Large intestine (tissue), 3 donors: ENCODE measurements at regions not wholly inside any gene's neighbourhood (a gene's known extent, or its start where the extent isn't known, plus 50 kb on each side); places are given as distances from the start of the nearest gene placed in this dataset.

Experiments used
- DNase-seq, 2 donors: peaks; one replicate each; pipeline versions ENCODE4 v3.0.0 to v3.0.0-alpha.2; 2013
- H3K27ac ChIP-seq: one replicate; pipeline ENCODE4 v1.5.1; 2013; ENCODE audit warnings: low read length
- H3K27me3 ChIP-seq: 2 replicates; pipeline ENCODE4 v1.6.1; 2013; ENCODE audit warnings: low read length; ENCODE audit not compliant: control insufficient read depth, insufficient read depth
- H3K36me3 ChIP-seq: 2 replicates; pipeline ENCODE4 v1.6.1; 2013; ENCODE audit warnings: low read length; ENCODE audit not compliant: control insufficient read depth, insufficient read depth
- H3K4me1 ChIP-seq: one replicate; pipeline ENCODE4 v1.6.1; 2013; ENCODE audit warnings: low read length; ENCODE audit not compliant: control insufficient read depth, insufficient read depth
- H3K4me3 ChIP-seq: one replicate; pipeline ENCODE4 v1.5.1; 2013; ENCODE audit warnings: low read length
- H3K9me3 ChIP-seq: one replicate; pipeline ENCODE4 v1.6.1; 2013; ENCODE audit warnings: mild to moderate bottlenecking, low read depth, low read length, moderate library complexity; ENCODE audit not compliant: control insufficient read depth
- WGBS: methylation state at CpG from one replicate; pipeline ENCODE4 v1.1.5; 2013; ENCODE audit warnings: low lambda C conversion rate; ENCODE audit not compliant: insufficient coverage; 5-methylcytosine and 5-hydroxymethylcytosine counted together

DNA sequence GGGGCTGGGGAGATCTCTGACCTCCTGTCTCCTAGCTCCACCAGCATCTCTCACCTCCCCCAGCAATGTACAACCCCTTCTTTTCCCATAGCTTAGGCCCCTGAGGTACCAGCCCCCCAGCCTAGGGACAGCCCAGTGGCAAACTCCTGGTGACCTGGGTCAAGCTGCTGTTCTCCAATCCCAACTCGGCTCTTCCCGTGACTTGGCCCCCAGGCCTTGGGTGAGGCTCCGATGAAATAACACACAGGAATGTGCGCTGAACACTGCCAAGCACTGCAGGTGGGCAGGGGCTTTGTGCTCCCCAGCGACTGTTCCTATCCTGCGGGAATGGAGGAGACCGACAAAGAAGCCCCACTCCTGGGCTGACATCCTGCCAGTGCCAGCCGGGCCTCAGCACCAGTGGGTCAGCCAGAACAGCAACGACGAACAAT, 63.7 kb upstream of the AMZ2 start:
- H3K4me3 ChIP-seq = no peak overlapping the region
- no peaks in the 10 kb centered on the region for H3K27me3 ChIP-seq
- no peaks in the 10 kb centered on the region for H3K4me1 ChIP-seq
- H3K36me3 ChIP-seq = no peaks in the 10 kb centered on the region
- 83% methylated on average over 1 of the region's 10 CpGs for WGBS
- H3K27ac ChIP-seq = no peak overlapping the region
- no peaks in the 10 kb centered on the region for H3K9me3 ChIP-seq
- no peak for DNase-seq

DNA sequence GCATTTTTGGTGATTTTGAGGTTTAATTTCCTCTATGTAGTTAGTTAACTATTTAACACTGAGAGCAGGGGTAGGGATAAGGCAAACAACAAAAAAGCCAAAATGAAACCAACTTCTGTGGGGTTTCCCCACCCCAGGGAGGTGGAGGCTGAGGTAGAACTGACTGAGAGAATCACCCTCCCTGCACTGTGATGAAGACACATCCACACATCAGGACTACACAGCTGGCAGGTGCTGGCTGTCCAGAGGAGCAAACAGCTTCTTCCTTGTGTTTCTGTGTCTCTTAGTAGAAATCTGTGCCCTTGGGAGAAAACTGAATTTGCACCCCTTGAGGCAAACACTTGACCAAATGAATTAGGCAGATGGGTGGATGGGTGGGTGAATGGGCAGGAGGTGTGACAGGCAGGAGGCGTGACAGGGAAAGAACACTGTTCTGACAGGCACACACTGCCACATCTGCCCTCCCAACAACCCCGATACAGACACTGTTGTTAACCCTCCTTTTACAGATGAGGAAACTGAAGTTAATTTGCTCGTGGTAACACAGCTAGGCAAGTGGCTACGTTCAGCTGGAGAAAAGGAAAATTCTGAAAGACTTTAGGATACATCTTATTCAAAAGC, 62.9 kb upstream of the AMZ2 start:
- Histone ChIP-seq H3K36me3 (no peaks in the 10 kb centered on the region), H3K4me3 (no peak overlapping the region), H3K27ac (no peak overlapping the region), H3K9me3 (no peaks in the 10 kb centered on the region), H3K27me3 (peaks cover 2% of the 10 kb centered on the region), H3K4me1 (no peaks in the 10 kb centered on the region)
- 100% methylated on average over 1 of the region's 4 CpGs for WGBS
- no peak for DNase-seq

DNA sequence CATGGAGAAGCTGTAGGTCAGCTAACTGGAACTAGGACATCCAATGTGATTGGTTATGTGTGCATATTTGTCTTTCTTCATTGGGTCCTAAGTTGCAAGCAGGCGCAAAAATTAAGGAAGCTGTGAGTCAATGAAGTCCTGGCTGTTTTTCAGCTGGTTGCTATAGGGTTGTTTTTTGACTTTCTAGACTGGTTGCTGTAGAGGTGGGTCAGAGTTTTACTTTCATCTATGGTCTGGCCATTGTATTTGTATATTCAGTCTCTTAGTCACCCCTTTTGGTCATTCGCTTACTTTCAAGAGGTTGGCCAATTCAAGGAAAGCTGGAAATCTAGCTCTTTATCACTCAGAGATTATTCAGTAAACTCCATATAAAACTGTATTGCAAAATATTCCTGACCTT, 62.0 kb upstream of the AMZ2 start:
- H3K4me3 ChIP-seq = no peak overlapping the region
- H3K9me3 ChIP-seq = no peaks in the 10 kb centered on the region
- peaks cover 5% of the 10 kb centered on the region for H3K27me3 ChIP-seq
- no peaks in the 10 kb centered on the region for H3K36me3 ChIP-seq
- H3K4me1 ChIP-seq = no peaks in the 10 kb centered on the region
- DNase-seq = no peak
- WGBS = no CpG with 5 or more reads among the region's 2 CpGs
- no peak overlapping the region for H3K27ac ChIP-seq

DNA sequence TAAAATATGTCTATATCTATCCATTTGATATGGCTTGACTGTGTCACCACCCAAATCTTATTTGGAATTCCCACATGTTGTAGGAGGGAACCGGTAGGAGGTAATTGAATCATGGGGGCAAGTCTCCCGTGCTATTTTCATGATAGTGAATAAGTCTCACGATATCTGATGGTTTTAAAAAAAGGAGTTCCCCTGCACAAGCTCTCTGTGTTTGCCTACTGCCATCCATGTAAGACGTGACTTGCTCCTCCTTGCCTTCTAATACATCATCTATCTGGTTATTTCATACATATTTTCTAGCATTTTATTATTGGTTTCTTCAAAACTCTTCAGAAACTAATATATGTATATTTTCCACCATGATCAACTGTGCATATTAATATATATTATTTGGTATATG, 57.3 kb upstream of the AMZ2 start:
- Histone ChIP-seq H3K9me3 (no peaks in the 10 kb centered on the region), H3K4me1 (no peaks in the 10 kb centered on the region), H3K36me3 (no peaks in the 10 kb centered on the region), H3K27me3 (peaks cover 17% of the 10 kb centered on the region), H3K4me3 (no peak overlapping the region), H3K27ac (no peak overlapping the region)
- WGBS = 100% methylated on average over 1 of the region's 4 CpGs
- DNase-seq = no peak

DNA sequence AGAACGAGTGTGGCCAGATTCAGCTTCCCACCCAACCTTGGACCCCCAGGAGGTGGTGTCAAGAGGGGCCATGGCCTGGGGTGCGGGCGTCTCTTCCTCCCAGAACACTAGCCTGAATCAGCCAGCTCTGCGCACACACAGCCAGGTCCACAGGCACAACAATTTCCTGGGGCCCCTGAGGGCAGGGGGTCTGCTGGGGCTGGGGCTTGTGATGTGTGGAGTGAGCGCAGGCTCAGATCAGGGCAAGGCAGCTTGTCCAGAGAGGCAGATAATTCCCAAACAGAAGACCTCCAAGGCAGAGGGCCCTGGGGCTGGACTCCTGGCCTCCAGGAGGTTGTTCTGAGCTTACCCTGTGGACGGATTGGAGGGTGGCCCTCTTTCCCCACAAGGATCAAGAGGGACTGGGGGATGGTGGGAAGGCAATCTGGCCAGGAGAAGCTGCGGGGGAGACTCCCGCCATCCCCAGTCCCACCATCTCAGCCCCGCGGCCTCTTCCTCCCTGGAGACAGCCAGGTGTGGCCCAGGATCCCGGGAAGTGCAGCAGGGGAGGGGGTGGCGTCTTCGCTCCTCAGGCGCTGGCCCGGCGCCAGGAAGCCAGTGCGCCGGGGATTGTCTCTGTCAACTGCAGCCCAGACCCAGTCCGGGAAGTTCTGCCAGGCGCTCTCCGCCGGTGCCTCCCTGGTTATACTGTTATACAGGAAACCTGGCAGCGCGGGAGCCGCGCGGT, 52.0 kb upstream of the AMZ2 start:
- DNase-seq = peak in 1 of 2 donors; percentile 56

DNA sequence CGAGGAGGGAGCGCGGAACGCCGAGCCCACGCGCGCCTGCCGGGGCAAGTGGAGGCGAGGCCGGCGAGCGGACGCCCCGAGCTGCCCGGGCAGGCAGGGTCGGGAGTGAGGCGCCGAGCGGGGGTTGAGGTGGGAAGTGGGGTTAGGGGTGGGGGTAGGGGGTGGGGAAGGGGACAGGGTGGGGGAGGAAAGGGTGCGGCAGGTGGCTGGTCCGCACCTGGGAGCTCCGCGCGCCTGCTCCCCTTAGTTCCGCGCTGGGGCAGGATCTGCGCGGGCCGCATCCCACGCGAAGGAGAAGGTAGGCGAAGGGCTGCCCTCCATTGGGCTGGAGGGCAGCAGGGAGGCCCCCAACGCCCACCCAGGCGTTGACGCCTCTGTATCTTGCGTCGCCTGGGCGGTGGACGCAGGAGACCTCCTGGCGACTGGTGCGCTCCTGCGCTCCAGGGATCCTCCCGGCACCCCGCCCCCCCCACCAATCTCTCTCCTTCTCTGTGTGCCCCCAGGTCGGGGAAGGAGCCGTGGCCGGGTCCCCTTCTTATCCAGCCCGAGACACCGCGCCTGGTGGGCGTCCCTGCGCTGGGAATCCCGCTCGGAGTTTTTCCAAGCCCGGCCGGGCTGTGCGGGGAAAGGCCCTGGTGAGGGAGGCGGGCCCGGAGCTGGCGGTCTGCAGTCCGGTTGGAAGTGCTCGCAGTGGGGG, 51.3 kb upstream of the AMZ2 start:
- Histone ChIP-seq H3K4me1 (peaks cover 16% of the 10 kb centered on the region), H3K27me3 (peaks cover 70% of the 10 kb centered on the region), H3K27ac (no peak overlapping the region), H3K4me3 (no peak overlapping the region), H3K9me3 (peaks cover 11% of the 10 kb centered on the region), H3K36me3 (no peaks in the 10 kb centered on the region)
- no peak for DNase-seq
- no CpG with 5 or more reads among the region's 63 CpGs for WGBS

More for the DNA sequence above, 52.0 kb upstream of the AMZ2 start:
- Histone ChIP-seq H3K27ac (no peak overlapping the region), H3K4me3 (no peak overlapping the region), H3K9me3 (peaks cover 11% of the 10 kb centered on the region), H3K4me1 (peaks cover 16% of the 10 kb centered on the region), H3K27me3 (peaks cover 63% of the 10 kb centered on the region), H3K36me3 (no peaks in the 10 kb centered on the region)
- WGBS = no CpG with 5 or more reads among the region's 27 CpGs

DNA sequence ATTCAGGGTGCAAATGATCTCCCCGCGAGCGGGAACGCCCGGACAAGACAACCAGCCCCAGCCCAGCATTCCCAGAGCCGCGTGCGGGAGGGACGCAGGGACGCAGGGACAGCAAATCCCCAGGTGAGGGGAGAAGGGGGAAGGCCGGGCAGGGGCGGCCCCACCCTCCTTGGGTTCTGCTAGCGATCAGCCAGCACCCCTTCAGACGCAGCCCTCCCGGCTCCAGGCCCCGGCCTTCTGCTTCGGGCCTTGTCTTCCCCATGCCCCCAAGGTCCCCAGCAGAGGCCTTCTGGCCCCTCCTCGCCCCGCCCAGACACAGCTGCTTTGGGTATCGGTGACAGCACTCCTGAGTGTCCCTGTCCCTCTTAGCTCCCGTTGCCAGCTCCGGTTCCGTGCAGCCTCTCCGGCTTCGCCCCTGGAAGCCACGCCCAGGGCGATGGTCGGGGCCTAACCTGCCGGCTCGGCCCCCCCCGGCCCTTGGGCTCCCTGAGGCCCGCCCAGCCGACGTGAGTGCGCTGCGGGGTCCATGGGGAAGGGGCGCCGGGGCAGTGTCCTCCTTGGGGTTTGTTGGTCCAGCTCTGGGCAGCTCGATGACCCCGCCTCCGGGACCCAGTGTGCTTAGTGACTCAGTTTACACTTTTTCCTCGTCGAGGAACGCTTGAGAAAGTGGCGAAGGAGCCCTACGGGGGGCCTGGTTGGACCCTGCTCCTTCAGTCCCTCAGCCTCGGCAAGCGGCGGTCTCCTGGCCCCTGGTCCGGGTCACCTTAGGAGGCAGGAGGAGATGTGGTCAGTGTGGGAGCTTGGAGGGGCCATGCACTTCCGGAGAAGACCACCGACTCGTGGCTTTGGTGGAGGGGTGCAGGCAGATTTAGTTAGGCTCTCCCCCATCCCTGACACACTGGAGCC, 50.5 kb upstream of the AMZ2 start:
- peak in 1 of 2 donors; percentile 20 for DNase-seq
- Histone ChIP-seq H3K36me3 (no peaks in the 10 kb centered on the region), H3K4me3 (no peak overlapping the region), H3K27me3 (peaks cover 78% of the 10 kb centered on the region), H3K9me3 (peaks cover 11% of the 10 kb centered on the region), H3K4me1 (peaks cover 16% of the 10 kb centered on the region), H3K27ac (no peak overlapping the region)
- no CpG with 5 or more reads among the region's 53 CpGs for WGBS

DNA sequence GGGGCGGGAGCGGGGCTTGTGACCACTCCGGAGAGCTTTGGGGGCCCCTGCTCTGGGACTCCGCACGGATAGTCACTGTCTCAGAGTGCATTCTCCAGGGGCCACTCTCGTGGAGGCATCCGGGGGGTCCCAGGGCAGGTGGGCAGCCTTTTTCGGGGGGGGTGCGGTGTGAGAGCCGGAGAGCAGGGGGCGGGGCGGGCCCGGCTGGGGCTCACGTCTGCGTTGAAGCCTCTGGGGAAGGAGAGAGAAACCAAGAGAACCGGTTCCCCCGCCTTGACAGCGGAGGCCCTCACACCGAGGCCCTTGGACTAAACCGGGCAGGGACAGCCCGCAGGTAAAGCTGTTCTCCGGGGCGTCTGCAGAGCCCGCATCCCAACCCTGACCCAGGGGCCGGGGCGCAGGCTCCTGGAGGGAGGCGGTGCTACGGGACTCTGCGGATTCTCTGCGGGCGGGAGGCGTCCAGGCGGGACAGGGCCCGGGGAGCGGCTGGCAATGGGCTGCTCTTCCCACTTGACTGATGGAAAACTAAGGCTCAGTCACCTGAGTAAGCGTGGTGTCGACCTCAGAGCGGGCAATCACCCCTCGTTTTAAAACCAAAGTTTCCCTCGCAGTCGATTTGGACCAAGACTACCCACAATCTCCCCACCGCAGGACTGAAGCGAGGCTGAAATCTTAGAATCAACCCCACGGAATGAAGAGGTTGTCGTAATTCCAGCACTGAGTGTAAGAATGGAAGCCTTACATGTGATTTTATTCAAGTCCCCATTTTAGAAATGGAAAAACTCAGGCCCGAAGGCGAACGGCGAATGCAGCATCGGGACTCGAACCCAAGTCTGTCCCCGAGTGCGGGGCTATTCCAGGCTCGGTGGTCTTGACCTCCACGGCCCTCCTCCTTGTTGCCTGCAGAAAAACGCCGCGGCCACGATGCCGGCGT, 49.6 kb upstream of the AMZ2 start:
- Histone ChIP-seq H3K9me3 (peaks cover 11% of the 10 kb centered on the region), H3K4me3 (no peak overlapping the region), H3K27me3 (peaks cover 82% of the 10 kb centered on the region), H3K36me3 (no peaks in the 10 kb centered on the region), H3K4me1 (peaks cover 16% of the 10 kb centered on the region), H3K27ac (no peak overlapping the region)
- no CpG with 5 or more reads among the region's 61 CpGs for WGBS
- DNase-seq = peak in 1 of 2 donors; percentile 37
